WTC11 (cell line): ENCODE measurements at regions not wholly inside any gene's neighbourhood (a gene's known extent, or its start where the extent isn't known, plus 50 kb on each side); places are given as distances from the start of the nearest gene placed in this dataset.

ENCODE experiments used
- ELF4 ChIP-seq: sonication (generic); formaldehyde crosslinking; IDR thresholded peaks from 2 replicates; pipeline ENCODE4 v1.8.1; 2022; ENCODE audit warnings: low read depth, mild to moderate bottlenecking, moderate library complexity, missing genetic modification reagents
- IRF2 ChIP-seq: sonication (generic); formaldehyde crosslinking; IDR thresholded peaks from 2 replicates; pipeline ENCODE4 v1.8.0; 2022; ENCODE audit warnings: low read depth, missing genetic modification reagents, borderline replicate concordance
- NFYB ChIP-seq: sonication (generic); formaldehyde crosslinking; conservative IDR thresholded peaks from 2 replicates; pipeline ENCODE4 v1.8.0; 2022; ENCODE audit warnings: low read depth, missing genetic modification reagents
- NR1H2 ChIP-seq: sonication (generic); formaldehyde crosslinking; IDR thresholded peaks from 2 replicates; pipeline ENCODE4 v1.9.0; 2021; ENCODE audit warnings: mild to moderate bottlenecking, moderate library complexity, missing genetic modification reagents
- ZNF121 ChIP-seq: sonication (generic); formaldehyde crosslinking; IDR thresholded peaks from 2 replicates; pipeline ENCODE4 v1.8.0; 2023; ENCODE audit warnings: missing genetic modification reagents
- ZNF671 ChIP-seq: fragments of 250-450 bp; sonication (Bioruptor Pico); IDR thresholded peaks from 2 replicates; pipeline ENCODE4 v1.8.0; 2021; ENCODE audit warnings: mild to moderate bottlenecking
- TF ChIP-seq, protein P1 (sequence below): fragments of 200-600 bp; IDR thresholded peaks from 2 replicates; pipeline ENCODE4 v1.8.0; 2022; ENCODE audit warnings: antibody characterized with exemption
- TF ChIP-seq, protein P2 (sequence below): sonication (generic); formaldehyde crosslinking; IDR thresholded peaks from 2 replicates; pipeline ENCODE4 v1.8.0; 2022; ENCODE audit warnings: mild to moderate bottlenecking, missing genetic modification reagents
- TF ChIP-seq, protein P3 (sequence below): sonication (generic); formaldehyde crosslinking; IDR thresholded peaks from 2 replicates; pipeline ENCODE4 v1.8.0; 2023; ENCODE audit warnings: missing genetic modification reagents
- TF ChIP-seq, protein P4 (sequence below): fragments of 250-450 bp; sonication (Bioruptor Pico); IDR thresholded peaks from 2 replicates; pipeline ENCODE4 v1.9.0; 2021; ENCODE audit warnings: moderate library complexity, mild to moderate bottlenecking, inconsistent platforms, borderline replicate concordance
- TF ChIP-seq, protein P5 (sequence below): sonication (generic); formaldehyde crosslinking; IDR thresholded peaks from 2 replicates; pipeline ENCODE4 v1.8.0; 2023; ENCODE audit warnings: missing genetic modification reagents, mild to moderate bottlenecking, borderline replicate concordance
- TF ChIP-seq, protein P6 (sequence below): sonication (generic); formaldehyde crosslinking; IDR thresholded peaks from 2 replicates; pipeline ENCODE4 v1.8.1; 2023; ENCODE audit warnings: mild to moderate bottlenecking, missing genetic modification reagents, moderate library complexity
- TF ChIP-seq, protein P7 (sequence below): sonication (generic); formaldehyde crosslinking; conservative IDR thresholded peaks from 2 replicates; pipeline ENCODE4 v1.8.1; 2022; ENCODE audit warnings: mild to moderate bottlenecking, missing genetic modification reagents

DNA sequence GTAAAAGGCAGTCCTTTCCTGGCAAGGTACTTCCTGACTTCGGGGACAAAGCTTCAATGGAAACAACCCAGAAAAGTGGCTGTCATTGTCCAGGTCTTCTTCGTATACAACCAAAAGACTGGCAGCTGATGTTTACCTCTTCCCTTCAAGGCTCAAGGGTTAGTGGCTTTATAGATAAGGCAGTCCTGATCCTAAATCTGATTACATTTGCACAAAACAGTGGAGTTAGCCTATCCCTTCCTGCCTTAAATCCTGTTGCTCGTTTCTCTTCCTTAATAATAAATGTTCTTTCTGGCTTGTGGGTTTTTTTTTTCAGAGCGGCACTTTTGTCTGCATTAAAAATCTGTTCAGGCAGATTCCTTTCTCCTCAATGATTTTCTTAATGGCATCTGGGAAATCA lies 169.3 kb upstream of the KCTD3 start:
- no peak for TF ChIP-seq ELF4
- no peak for TF ChIP-seq NFYB (CRISPR knock-in tag)
- TF ChIP-seq, protein P1, sequence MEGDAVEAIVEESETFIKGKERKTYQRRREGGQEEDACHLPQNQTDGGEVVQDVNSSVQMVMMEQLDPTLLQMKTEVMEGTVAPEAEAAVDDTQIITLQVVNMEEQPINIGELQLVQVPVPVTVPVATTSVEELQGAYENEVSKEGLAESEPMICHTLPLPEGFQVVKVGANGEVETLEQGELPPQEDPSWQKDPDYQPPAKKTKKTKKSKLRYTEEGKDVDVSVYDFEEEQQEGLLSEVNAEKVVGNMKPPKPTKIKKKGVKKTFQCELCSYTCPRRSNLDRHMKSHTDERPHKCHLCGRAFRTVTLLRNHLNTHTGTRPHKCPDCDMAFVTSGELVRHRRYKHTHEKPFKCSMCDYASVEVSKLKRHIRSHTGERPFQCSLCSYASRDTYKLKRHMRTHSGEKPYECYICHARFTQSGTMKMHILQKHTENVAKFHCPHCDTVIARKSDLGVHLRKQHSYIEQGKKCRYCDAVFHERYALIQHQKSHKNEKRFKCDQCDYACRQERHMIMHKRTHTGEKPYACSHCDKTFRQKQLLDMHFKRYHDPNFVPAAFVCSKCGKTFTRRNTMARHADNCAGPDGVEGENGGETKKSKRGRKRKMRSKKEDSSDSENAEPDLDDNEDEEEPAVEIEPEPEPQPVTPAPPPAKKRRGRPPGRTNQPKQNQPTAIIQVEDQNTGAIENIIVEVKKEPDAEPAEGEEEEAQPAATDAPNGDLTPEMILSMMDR, result no peak
- no peak for TF ChIP-seq ZNF671 (CRISPR knock-in tag)
- no peak for TF ChIP-seq ZNF121 (CRISPR knock-in tag)
- TF ChIP-seq, protein P2, sequence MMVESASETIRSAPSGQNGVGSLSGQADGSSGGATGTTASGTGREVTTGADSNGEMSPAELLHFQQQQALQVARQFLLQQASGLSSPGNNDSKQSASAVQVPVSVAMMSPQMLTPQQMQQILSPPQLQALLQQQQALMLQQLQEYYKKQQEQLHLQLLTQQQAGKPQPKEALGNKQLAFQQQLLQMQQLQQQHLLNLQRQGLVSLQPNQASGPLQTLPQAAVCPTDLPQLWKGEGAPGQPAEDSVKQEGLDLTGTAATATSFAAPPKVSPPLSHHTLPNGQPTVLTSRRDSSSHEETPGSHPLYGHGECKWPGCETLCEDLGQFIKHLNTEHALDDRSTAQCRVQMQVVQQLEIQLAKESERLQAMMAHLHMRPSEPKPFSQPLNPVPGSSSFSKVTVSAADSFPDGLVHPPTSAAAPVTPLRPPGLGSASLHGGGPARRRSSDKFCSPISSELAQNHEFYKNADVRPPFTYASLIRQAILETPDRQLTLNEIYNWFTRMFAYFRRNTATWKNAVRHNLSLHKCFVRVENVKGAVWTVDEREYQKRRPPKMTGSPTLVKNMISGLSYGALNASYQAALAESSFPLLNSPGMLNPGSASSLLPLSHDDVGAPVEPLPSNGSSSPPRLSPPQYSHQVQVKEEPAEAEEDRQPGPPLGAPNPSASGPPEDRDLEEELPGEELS (CRISPR knock-in tag), result no peak
- TF ChIP-seq, protein P3, sequence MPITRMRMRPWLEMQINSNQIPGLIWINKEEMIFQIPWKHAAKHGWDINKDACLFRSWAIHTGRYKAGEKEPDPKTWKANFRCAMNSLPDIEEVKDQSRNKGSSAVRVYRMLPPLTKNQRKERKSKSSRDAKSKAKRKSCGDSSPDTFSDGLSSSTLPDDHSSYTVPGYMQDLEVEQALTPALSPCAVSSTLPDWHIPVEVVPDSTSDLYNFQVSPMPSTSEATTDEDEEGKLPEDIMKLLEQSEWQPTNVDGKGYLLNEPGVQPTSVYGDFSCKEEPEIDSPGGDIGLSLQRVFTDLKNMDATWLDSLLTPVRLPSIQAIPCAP (CRISPR knock-in tag), result no peak
- TF ChIP-seq, protein P4, sequence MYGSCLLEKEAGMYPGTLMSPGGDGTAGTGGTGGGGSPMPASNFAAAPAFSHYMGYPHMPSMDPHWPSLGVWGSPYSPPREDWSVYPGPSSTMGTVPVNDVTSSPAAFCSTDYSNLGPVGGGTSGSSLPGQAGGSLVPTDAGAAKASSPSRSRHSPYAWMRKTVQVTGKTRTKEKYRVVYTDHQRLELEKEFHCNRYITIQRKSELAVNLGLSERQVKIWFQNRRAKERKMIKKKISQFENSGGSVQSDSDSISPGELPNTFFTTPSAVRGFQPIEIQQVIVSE (CRISPR knock-in tag), result no peak
- TF ChIP-seq, protein P5, sequence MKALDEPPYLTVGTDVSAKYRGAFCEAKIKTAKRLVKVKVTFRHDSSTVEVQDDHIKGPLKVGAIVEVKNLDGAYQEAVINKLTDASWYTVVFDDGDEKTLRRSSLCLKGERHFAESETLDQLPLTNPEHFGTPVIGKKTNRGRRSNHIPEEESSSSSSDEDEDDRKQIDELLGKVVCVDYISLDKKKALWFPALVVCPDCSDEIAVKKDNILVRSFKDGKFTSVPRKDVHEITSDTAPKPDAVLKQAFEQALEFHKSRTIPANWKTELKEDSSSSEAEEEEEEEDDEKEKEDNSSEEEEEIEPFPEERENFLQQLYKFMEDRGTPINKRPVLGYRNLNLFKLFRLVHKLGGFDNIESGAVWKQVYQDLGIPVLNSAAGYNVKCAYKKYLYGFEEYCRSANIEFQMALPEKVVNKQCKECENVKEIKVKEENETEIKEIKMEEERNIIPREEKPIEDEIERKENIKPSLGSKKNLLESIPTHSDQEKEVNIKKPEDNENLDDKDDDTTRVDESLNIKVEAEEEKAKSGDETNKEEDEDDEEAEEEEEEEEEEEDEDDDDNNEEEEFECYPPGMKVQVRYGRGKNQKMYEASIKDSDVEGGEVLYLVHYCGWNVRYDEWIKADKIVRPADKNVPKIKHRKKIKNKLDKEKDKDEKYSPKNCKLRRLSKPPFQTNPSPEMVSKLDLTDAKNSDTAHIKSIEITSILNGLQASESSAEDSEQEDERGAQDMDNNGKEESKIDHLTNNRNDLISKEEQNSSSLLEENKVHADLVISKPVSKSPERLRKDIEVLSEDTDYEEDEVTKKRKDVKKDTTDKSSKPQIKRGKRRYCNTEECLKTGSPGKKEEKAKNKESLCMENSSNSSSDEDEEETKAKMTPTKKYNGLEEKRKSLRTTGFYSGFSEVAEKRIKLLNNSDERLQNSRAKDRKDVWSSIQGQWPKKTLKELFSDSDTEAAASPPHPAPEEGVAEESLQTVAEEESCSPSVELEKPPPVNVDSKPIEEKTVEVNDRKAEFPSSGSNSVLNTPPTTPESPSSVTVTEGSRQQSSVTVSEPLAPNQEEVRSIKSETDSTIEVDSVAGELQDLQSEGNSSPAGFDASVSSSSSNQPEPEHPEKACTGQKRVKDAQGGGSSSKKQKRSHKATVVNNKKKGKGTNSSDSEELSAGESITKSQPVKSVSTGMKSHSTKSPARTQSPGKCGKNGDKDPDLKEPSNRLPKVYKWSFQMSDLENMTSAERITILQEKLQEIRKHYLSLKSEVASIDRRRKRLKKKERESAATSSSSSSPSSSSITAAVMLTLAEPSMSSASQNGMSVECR (CRISPR knock-in tag), result no peak
- no peak for TF ChIP-seq IRF2 (CRISPR knock-in tag)
- TF ChIP-seq NR1H2 (CRISPR knock-in tag), result no peak
- TF ChIP-seq, protein P6, sequence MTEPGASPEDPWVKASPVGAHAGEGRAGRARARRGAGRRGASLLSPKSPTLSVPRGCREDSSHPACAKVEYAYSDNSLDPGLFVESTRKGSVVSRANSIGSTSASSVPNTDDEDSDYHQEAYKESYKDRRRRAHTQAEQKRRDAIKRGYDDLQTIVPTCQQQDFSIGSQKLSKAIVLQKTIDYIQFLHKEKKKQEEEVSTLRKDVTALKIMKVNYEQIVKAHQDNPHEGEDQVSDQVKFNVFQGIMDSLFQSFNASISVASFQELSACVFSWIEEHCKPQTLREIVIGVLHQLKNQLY, result no peak
- TF ChIP-seq, protein P7, sequence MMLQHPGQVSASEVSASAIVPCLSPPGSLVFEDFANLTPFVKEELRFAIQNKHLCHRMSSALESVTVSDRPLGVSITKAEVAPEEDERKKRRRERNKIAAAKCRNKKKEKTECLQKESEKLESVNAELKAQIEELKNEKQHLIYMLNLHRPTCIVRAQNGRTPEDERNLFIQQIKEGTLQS, result no peak
